Heart left ventricle (tissue), 13 donors: ENCODE measurements at regions not wholly inside any gene's neighbourhood (a gene's known extent, or its start where the extent isn't known, plus 50 kb on each side); places are given as distances from the start of the nearest gene placed in this dataset.

Experiments
- POLR2A ChIP-seq, 2 donors: fragments of 450-650 bp; IDR thresholded peaks; one replicate each; pipeline ENCODE4 v1.6.1; 2017; ENCODE audit warnings: antibody characterized with exemption in 2 of 2, mild to moderate bottlenecking in 2 of 2, moderate library complexity in 2 of 2
- TF ChIP-seq, protein P1 (sequence below), 12 donors: fragments of 200-600 bp; sonication (generic) in 4 of 12; IDR thresholded peaks; one replicate each; pipeline versions ENCODE4 v1.5.0 to v1.8.0; 2018 to 2022; ENCODE audit warnings: antibody characterized with exemption in 12 of 12, mild to moderate bottlenecking in 5 of 12
- donor health status: ischemic (EF 13 %, LVEDD 7.1; RV severe dilation, severe dysfunction).
- donor health status: DM: no; HTN: yes; CAD: no.
- donor health status: DM: no; HTN: no; CAD: no.
- donor health status: ischemic (EF 25% LVEDD 6.9; RV normal size, moderate dysfunction).
- donor health status: ischemic (EF 25% LVEDD 5.7; RV mildly dilated, moderate dysfunction).
- donor health status: ischemic (EF 35%, LVEDD 5.7; RV mildly dilated, moderate dysfunction).
- donor health status: nonischemic (EF 11% LVEDD 7.7; RV severe dilation, severe dysfunction).
- donor health status: DM: yes; HTN: yes; CAD: no.
- donor health status: PGD.
- donor health status: ischemic (EF 29% LVEDD 5.4; RV normal size, mild dysfunction).
- donor health status: nonischemic (EF 23%, LVEDD 6.1; RV moderate dilation, normal function).

DNA sequence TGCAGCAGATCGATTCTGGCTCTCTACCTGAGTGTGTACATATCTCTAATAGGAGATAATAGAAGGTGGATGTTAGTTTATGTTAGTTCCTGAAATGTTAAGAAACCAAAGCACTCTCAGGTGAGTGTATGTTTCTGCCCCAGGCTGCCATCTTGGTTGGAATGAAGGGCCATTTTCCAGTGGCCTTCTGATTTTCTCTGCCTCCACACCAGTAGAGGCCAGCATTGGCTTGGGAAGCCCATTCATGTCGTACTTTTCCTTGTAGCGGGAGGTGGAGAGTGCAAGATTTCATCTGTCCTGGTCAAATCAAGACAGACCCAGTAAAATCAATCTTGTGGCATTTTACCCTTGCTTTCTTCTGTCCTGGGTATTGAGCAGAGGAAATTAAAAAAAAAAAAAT is 91.0 kb downstream of the GAS1 start:
- TF ChIP-seq, protein P1, sequence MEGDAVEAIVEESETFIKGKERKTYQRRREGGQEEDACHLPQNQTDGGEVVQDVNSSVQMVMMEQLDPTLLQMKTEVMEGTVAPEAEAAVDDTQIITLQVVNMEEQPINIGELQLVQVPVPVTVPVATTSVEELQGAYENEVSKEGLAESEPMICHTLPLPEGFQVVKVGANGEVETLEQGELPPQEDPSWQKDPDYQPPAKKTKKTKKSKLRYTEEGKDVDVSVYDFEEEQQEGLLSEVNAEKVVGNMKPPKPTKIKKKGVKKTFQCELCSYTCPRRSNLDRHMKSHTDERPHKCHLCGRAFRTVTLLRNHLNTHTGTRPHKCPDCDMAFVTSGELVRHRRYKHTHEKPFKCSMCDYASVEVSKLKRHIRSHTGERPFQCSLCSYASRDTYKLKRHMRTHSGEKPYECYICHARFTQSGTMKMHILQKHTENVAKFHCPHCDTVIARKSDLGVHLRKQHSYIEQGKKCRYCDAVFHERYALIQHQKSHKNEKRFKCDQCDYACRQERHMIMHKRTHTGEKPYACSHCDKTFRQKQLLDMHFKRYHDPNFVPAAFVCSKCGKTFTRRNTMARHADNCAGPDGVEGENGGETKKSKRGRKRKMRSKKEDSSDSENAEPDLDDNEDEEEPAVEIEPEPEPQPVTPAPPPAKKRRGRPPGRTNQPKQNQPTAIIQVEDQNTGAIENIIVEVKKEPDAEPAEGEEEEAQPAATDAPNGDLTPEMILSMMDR (IDR thresholded peaks at IDR 0.05), result no peak
- no peak for TF ChIP-seq POLR2A (IDR thresholded peaks at IDR 0.05)
